ENCODE measurements at regions not wholly inside any gene's neighbourhood (a gene's known extent, or its start where the extent isn't known, plus 50 kb on each side); places are given as distances from the start of the nearest gene placed in this dataset.

- TF ChIP-seq TCF12 (IDR thresholded peaks at IDR 0.05; ENCODE audit: low read depth): no peak
- no peak for TF ChIP-seq RAD21 (IDR thresholded peaks at IDR 0.05; ENCODE audit: low read depth)
- no peak for TF ChIP-seq CREB1 (IDR thresholded peaks at IDR 0.05; ENCODE audit: low read depth)
- TF ChIP-seq, protein P1, sequence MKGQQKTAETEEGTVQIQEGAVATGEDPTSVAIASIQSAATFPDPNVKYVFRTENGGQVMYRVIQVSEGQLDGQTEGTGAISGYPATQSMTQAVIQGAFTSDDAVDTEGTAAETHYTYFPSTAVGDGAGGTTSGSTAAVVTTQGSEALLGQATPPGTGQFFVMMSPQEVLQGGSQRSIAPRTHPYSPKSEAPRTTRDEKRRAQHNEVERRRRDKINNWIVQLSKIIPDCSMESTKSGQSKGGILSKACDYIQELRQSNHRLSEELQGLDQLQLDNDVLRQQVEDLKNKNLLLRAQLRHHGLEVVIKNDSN (IDR thresholded peaks at IDR 0.05): no peak
- TF ChIP-seq YY1 (IDR thresholded peaks at IDR 0.05; ENCODE audit: low read depth): no peak
- TF ChIP-seq CEBPB (IDR thresholded peaks at IDR 0.05): no peak
- no peak for TF ChIP-seq ZBTB7A (IDR thresholded peaks at IDR 0.05; ENCODE audit: low read depth)
- TF ChIP-seq, protein P2, sequence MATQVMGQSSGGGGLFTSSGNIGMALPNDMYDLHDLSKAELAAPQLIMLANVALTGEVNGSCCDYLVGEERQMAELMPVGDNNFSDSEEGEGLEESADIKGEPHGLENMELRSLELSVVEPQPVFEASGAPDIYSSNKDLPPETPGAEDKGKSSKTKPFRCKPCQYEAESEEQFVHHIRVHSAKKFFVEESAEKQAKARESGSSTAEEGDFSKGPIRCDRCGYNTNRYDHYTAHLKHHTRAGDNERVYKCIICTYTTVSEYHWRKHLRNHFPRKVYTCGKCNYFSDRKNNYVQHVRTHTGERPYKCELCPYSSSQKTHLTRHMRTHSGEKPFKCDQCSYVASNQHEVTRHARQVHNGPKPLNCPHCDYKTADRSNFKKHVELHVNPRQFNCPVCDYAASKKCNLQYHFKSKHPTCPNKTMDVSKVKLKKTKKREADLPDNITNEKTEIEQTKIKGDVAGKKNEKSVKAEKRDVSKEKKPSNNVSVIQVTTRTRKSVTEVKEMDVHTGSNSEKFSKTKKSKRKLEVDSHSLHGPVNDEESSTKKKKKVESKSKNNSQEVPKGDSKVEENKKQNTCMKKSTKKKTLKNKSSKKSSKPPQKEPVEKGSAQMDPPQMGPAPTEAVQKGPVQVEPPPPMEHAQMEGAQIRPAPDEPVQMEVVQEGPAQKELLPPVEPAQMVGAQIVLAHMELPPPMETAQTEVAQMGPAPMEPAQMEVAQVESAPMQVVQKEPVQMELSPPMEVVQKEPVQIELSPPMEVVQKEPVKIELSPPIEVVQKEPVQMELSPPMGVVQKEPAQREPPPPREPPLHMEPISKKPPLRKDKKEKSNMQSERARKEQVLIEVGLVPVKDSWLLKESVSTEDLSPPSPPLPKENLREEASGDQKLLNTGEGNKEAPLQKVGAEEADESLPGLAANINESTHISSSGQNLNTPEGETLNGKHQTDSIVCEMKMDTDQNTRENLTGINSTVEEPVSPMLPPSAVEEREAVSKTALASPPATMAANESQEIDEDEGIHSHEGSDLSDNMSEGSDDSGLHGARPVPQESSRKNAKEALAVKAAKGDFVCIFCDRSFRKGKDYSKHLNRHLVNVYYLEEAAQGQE (IDR thresholded peaks at IDR 0.05; ENCODE audit: low read depth): no peak
- TF ChIP-seq TAF1 (IDR thresholded peaks at IDR 0.05; ENCODE audit: low read depth): no peak
- TF ChIP-seq EP300 (IDR thresholded peaks at IDR 0.05; ENCODE audit: borderline replicate concordance): no peak
- no peak for TF ChIP-seq TEAD4 (IDR thresholded peaks at IDR 0.05)
- TF ChIP-seq, protein P3, sequence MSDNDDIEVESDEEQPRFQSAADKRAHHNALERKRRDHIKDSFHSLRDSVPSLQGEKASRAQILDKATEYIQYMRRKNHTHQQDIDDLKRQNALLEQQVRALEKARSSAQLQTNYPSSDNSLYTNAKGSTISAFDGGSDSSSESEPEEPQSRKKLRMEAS (IDR thresholded peaks at IDR 0.05): no peak
Measured at GRCh38 chr12:58443981-58444371, 476.3 kb downstream of the LRIG3 start.

Data from Ishikawa (cell line).